ENCODE measurements at regions not wholly inside any gene's neighbourhood (a gene's known extent, or its start where the extent isn't known, plus 50 kb on each side); places are given as distances from the start of the nearest gene placed in this dataset.

DNA sequence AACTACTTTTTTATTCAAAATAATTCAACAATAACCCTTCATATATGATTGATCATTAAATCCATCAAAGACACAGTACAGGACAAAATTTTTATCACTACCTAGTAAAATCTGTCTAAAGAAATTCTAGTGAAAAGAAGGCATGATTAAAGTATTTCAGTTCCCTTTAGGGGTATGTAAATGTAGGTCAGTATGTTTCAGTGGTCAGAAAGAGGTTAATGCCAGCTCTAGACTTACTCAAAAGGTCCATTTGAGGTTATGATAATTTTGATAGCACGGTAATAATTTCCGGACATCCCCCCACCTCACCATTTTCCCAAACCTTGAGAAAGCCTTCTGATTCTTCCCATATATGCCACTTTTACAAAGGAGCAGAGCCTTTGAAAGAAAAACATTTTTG lies 193.5 kb upstream of the ID4 start:
- TF ChIP-seq, protein P1, sequence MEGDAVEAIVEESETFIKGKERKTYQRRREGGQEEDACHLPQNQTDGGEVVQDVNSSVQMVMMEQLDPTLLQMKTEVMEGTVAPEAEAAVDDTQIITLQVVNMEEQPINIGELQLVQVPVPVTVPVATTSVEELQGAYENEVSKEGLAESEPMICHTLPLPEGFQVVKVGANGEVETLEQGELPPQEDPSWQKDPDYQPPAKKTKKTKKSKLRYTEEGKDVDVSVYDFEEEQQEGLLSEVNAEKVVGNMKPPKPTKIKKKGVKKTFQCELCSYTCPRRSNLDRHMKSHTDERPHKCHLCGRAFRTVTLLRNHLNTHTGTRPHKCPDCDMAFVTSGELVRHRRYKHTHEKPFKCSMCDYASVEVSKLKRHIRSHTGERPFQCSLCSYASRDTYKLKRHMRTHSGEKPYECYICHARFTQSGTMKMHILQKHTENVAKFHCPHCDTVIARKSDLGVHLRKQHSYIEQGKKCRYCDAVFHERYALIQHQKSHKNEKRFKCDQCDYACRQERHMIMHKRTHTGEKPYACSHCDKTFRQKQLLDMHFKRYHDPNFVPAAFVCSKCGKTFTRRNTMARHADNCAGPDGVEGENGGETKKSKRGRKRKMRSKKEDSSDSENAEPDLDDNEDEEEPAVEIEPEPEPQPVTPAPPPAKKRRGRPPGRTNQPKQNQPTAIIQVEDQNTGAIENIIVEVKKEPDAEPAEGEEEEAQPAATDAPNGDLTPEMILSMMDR (IDR thresholded peaks at IDR 0.05; ENCODE audit: low read length) = no peak
- no peak for TF ChIP-seq EZH2 (optimal IDR thresholded peaks at IDR 0.05; ENCODE audit: low read depth, low read length)

Data from MM.1S (cell line).